NCI-H226 (cell line): ENCODE measurements at regions not wholly inside any gene's neighbourhood (a gene's known extent, or its start where the extent isn't known, plus 50 kb on each side); places are given as distances from the start of the nearest gene placed in this dataset.
A peak's percentile ranks its signal among the peaks of the same experiment; 100 is the strongest.

Experiments
- DNase-seq: peaks from one replicate; pipeline ENCODE4 v3.0.0-alpha.2; 2015

GRCh38 chr10:25661632-25662031 is 272.4 kb upstream of the MYO3A start:
- no peak for DNase-seq

- DNase-seq, result no peak
Observed at GRCh38 chr10:25666276-25666675, 267.8 kb upstream of the MYO3A start.

- DNase-seq, result no peak
Observed at GRCh38 chr10:25675204-25675603, 258.8 kb upstream of the MYO3A start.

- DNase-seq, result no peak
Observed at GRCh38 chr10:25675615-25676014, 258.4 kb upstream of the MYO3A start.

GRCh38 chr10:25678220-25678619 is 255.8 kb upstream of the MYO3A start:
- no peak for DNase-seq

GRCh38 chr10:25678666-25679065 is 255.4 kb upstream of the MYO3A start:
- no peak for DNase-seq

- DNase-seq, result peak; percentile 18
Observed at GRCh38 chr10:25682203-25682851, 251.7 kb upstream of the MYO3A start.

GRCh38 chr10:25683344-25683743 is 250.7 kb upstream of the MYO3A start:
- DNase-seq, result no peak

- DNase-seq, result no peak
Observed at GRCh38 chr10:25687521-25687920, 246.5 kb upstream of the MYO3A start.

GRCh38 chr10:25689346-25690100 is 244.5 kb upstream of the MYO3A start:
- no peak for DNase-seq

GRCh38 chr10:25692761-25693160 is 241.3 kb upstream of the MYO3A start:
- DNase-seq, result no peak

GRCh38 chr10:25694206-25694933 is 239.7 kb upstream of the MYO3A start:
- no peak for DNase-seq

GRCh38 chr10:25694971-25695370 is 239.1 kb upstream of the MYO3A start:
- no peak for DNase-seq

GRCh38 chr10:25695586-25695985 is 238.4 kb upstream of the MYO3A start:
- no peak for DNase-seq

GRCh38 chr10:25696013-25696708 is 237.9 kb upstream of the MYO3A start:
- no peak for DNase-seq

GRCh38 chr10:25697412-25697811 is 236.6 kb upstream of the MYO3A start:
- DNase-seq, result no peak

- no peak for DNase-seq
Observed at GRCh38 chr10:25698638-25699037, 235.4 kb upstream of the MYO3A start.

GRCh38 chr10:25699631-25700030 is 234.4 kb upstream of the MYO3A start:
- no peak for DNase-seq

- DNase-seq, result no peak
Observed at GRCh38 chr10:25701652-25702051, 232.4 kb upstream of the MYO3A start.

- no peak for DNase-seq
Observed at GRCh38 chr10:25704622-25705021, 229.4 kb upstream of the MYO3A start.

GRCh38 chr10:25707572-25707971 is 226.5 kb upstream of the MYO3A start:
- DNase-seq, result no peak

GRCh38 chr10:25707976-25708671 is 225.9 kb upstream of the MYO3A start:
- DNase-seq, result no peak

GRCh38 chr10:25713894-25714240 is 220.2 kb upstream of the MYO3A start:
- no peak for DNase-seq
